Sigmoid colon (tissue), 4 donors: ENCODE measurements at regions not wholly inside any gene's neighbourhood (a gene's known extent, or its start where the extent isn't known, plus 50 kb on each side); places are given as distances from the start of the nearest gene placed in this dataset.

Experiments
- EP300 ChIP-seq, 4 donors: sonication (generic); formaldehyde crosslinking; IDR thresholded peaks; one replicate each; pipeline ENCODE4 v1.6.1; 2017; ENCODE audit warnings: antibody characterized with exemption in 4 of 4
- POLR2A ChIP-seq, 2 donors: fragments of 450-650 bp; IDR thresholded peaks; one replicate each; pipeline ENCODE4 v1.6.1; 2016; ENCODE audit warnings: antibody characterized with exemption in 2 of 2, mild to moderate bottlenecking in 2 of 2, moderate library complexity in 2 of 2
- POLR2AphosphoS5 ChIP-seq, 4 donors: sonication (generic); formaldehyde crosslinking; IDR thresholded peaks; one replicate each; pipeline ENCODE4 v1.6.1; 2017; ENCODE audit warnings: antibody characterized with exemption in 4 of 4
- TF ChIP-seq, protein P1 (sequence below), 4 experiments: fragments of 450-650 bp in 3 of 4; fragments of 200-600 bp in 1 of 4; IDR thresholded peaks; one replicate each; pipeline ENCODE4 v1.5.1; 2016 to 2019; ENCODE audit warnings: antibody characterized with exemption in 4 of 4, mild to moderate bottlenecking in 3 of 4, moderate library complexity in 2 of 4

DNA sequence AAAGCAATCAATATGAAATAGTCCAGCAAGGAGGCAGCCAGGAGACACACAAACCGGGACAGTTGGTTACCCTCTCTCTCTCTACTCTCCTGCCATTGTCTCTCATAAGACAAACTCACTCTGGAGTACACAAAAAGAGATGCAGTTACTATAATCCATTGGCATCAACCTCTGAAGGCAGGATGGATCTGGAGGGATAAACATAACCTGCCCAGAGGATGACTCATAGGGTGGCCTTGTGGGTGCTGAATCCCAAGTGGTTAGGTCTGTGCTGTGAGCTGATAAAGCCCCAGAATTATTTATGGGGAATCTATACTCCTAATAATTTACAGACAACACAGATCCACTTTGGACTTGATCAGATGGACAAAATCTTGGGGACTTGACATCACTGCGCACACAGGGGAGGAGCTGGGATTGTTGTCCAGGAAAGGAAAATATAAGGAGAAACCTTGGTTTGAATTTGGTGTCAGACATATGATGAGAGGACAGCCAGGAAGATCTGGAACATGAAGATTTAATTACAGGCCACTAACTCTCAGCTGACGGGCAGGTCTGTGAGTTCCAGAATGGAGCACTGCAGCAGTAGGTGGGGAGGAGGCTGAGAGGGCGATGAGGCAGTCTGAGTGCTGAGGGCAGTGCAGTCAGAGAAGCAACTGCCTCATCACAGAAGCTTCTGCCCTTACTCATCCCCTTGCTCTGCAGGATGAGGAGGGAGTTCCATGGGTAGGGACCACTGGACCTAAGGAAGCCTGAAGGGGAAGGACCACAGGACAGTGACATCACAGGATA, 113.9 kb upstream of the PRSS58 start:
- TF ChIP-seq POLR2AphosphoS5 (IDR thresholded peaks at IDR 0.05), result no peak
- TF ChIP-seq POLR2A (IDR thresholded peaks at IDR 0.05), result no peak
- TF ChIP-seq, protein P1, sequence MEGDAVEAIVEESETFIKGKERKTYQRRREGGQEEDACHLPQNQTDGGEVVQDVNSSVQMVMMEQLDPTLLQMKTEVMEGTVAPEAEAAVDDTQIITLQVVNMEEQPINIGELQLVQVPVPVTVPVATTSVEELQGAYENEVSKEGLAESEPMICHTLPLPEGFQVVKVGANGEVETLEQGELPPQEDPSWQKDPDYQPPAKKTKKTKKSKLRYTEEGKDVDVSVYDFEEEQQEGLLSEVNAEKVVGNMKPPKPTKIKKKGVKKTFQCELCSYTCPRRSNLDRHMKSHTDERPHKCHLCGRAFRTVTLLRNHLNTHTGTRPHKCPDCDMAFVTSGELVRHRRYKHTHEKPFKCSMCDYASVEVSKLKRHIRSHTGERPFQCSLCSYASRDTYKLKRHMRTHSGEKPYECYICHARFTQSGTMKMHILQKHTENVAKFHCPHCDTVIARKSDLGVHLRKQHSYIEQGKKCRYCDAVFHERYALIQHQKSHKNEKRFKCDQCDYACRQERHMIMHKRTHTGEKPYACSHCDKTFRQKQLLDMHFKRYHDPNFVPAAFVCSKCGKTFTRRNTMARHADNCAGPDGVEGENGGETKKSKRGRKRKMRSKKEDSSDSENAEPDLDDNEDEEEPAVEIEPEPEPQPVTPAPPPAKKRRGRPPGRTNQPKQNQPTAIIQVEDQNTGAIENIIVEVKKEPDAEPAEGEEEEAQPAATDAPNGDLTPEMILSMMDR (IDR thresholded peaks at IDR 0.05), result no peak
- TF ChIP-seq EP300 (IDR thresholded peaks at IDR 0.05), result no peak
